Endodermal cell (in vitro differentiated cells): ENCODE measurements at regions not wholly inside any gene's neighbourhood (a gene's known extent, or its start where the extent isn't known, plus 50 kb on each side); places are given as distances from the start of the nearest gene placed in this dataset.

Experiments
- DNase-seq: peaks from one replicate; pipeline ENCODE4 v3.0.0-alpha.2; 2017
- H3K27ac ChIP-seq: 2 replicates; pipeline ENCODE4 v1.5.1; 2013; ENCODE audit warnings: mild to moderate bottlenecking, low read depth, low read length, moderate library complexity
- H3K27me3 ChIP-seq: 2 replicates; pipeline ENCODE4 v1.6.1; 2013; ENCODE audit warnings: mild to moderate bottlenecking, low read length, moderate library complexity; ENCODE audit not compliant: insufficient read depth, control insufficient read depth, poor library complexity, severe bottlenecking
- H3K36me3 ChIP-seq: 2 replicates; pipeline ENCODE4 v1.7.0; 2013; ENCODE audit warnings: mild to moderate bottlenecking, low read length, moderate library complexity; ENCODE audit not compliant: control insufficient read depth, insufficient read depth
- H3K4me1 ChIP-seq: one replicate; pipeline ENCODE4 v1.7.0; 2013; ENCODE audit warnings: low read length; ENCODE audit not compliant: control insufficient read depth, insufficient read depth
- H3K4me3 ChIP-seq: 2 replicates; pipeline ENCODE4 v1.5.1; 2013; ENCODE audit warnings: mild to moderate bottlenecking, low read length, moderate library complexity
- H3K9ac ChIP-seq: 2 replicates; pipeline ENCODE4 v1.6.1; 2013; ENCODE audit warnings: mild to moderate bottlenecking, low read length, moderate library complexity; ENCODE audit not compliant: poor library complexity, severe bottlenecking; ENCODE audit errors: extremely low read depth
- H3K9me3 ChIP-seq: 2 replicates; pipeline ENCODE4 v1.6.1; 2013; ENCODE audit warnings: mild to moderate bottlenecking, low read length, moderate library complexity; ENCODE audit not compliant: control insufficient read depth
- H3K27ac Mint-ChIP-seq: 2 replicates; pipeline ENCODE4 v1.8.0; 2020; ENCODE audit warnings: mixed read lengths
- H3K27me3 Mint-ChIP-seq: 2 replicates; pipeline ENCODE4 v1.8.0; 2021; ENCODE audit warnings: mild to moderate bottlenecking, mixed read lengths; ENCODE audit not compliant: insufficient read depth
- H3K36me3 Mint-ChIP-seq: 2 replicates; pipeline ENCODE4 v1.8.0; 2020; ENCODE audit warnings: low read depth, mixed read lengths
- H3K4me1 Mint-ChIP-seq: 2 replicates; pipeline ENCODE4 v1.8.0; 2020; ENCODE audit warnings: mixed read lengths
- H3K4me3 Mint-ChIP-seq: 2 replicates; pipeline ENCODE4 v1.8.0; 2020; ENCODE audit warnings: mild to moderate bottlenecking, moderate library complexity, mixed read lengths
- H3K9me3 Mint-ChIP-seq: 2 replicates; pipeline ENCODE4 v1.8.0; 2020; ENCODE audit warnings: mild to moderate bottlenecking, mixed read lengths
- WGBS, 2 experiments: methylation state at CpG; one replicate each; pipeline versions ENCODE4 v1.1.5 to v1.1.7; 2013; ENCODE audit warnings: missing lambda C conversion rate in 2 of 2, mixed read lengths in 1 of 2; ENCODE audit not compliant: insufficient coverage in 1 of 2, insufficient read length in 1 of 2; 5-methylcytosine and 5-hydroxymethylcytosine counted together
- TF ChIP-seq, protein P1 (sequence below): fragments of 200-600 bp; sonication (generic); conservative IDR thresholded peaks from 2 replicates; pipeline ENCODE4 v1.5.0; 2021; ENCODE audit warnings: antibody characterized with exemption, mild to moderate bottlenecking

DNA sequence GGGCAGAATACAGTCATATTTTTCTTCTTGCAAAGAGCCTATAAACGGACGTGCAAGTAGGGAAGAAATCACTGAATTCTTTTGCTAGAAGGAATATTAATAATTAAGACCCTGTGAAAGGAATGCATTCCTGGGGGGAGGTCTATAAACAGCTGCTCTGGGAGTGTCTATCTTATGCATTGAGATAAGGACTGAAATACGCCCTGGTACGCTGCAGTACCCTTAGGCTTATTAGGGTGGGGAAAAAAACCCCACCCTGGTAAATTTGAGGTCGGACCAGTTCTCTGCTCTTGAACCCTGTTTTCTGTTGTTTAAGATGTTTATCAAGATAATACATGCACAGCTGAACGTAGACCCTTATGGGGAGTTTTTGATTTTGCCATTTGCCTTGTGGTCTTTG, 100.0 kb upstream of the KBTBD8 start:
- no peak overlapping the region for H3K27ac Mint-ChIP-seq
- Histone ChIP-seq H3K9ac (no peak overlapping the region), H3K9me3 (peaks cover 37% of the 10 kb centered on the region), H3K27me3 (no peaks in the 10 kb centered on the region), H3K4me1 (no peaks in the 10 kb centered on the region), H3K36me3 (no peaks in the 10 kb centered on the region), H3K27ac (no peak overlapping the region), H3K4me3 (no peak overlapping the region)
- no peak for DNase-seq
- H3K4me3 Mint-ChIP-seq, result no peak overlapping the region
- H3K36me3 Mint-ChIP-seq, result no peaks in the 10 kb centered on the region
- no peaks in the 10 kb centered on the region for H3K4me1 Mint-ChIP-seq
- no peaks in the 10 kb centered on the region for H3K27me3 Mint-ChIP-seq
- peaks cover 63% of the 10 kb centered on the region for H3K9me3 Mint-ChIP-seq
- whole genome bisulfite sequencing, 2 experiments, result 70 to 92% methylated on average over 2 to 6 of the region's 6 CpGs
- TF ChIP-seq, protein P1, sequence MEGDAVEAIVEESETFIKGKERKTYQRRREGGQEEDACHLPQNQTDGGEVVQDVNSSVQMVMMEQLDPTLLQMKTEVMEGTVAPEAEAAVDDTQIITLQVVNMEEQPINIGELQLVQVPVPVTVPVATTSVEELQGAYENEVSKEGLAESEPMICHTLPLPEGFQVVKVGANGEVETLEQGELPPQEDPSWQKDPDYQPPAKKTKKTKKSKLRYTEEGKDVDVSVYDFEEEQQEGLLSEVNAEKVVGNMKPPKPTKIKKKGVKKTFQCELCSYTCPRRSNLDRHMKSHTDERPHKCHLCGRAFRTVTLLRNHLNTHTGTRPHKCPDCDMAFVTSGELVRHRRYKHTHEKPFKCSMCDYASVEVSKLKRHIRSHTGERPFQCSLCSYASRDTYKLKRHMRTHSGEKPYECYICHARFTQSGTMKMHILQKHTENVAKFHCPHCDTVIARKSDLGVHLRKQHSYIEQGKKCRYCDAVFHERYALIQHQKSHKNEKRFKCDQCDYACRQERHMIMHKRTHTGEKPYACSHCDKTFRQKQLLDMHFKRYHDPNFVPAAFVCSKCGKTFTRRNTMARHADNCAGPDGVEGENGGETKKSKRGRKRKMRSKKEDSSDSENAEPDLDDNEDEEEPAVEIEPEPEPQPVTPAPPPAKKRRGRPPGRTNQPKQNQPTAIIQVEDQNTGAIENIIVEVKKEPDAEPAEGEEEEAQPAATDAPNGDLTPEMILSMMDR, result no peak

DNA sequence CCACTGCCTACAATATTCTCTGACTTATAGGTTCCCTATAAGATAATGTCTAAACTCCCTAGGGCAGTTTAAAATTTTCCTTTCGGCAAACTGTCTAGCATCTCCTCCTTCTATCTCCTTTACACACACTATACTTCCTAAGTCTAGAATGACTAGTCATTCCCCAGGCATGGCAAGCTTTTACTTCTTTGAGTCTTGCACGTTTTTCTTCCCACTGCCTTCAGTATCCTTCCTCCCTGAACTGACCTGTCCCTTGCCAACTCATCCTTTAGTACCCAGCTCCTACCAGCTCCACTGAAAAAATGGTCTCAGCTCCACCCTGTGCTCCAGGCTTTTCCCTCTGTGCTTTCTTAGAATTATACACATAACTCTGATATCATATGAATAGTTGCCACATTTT, 93.8 kb upstream of the KBTBD8 start:
- no peak overlapping the region for H3K27ac Mint-ChIP-seq
- TF ChIP-seq, protein P1, result no peak

DNA sequence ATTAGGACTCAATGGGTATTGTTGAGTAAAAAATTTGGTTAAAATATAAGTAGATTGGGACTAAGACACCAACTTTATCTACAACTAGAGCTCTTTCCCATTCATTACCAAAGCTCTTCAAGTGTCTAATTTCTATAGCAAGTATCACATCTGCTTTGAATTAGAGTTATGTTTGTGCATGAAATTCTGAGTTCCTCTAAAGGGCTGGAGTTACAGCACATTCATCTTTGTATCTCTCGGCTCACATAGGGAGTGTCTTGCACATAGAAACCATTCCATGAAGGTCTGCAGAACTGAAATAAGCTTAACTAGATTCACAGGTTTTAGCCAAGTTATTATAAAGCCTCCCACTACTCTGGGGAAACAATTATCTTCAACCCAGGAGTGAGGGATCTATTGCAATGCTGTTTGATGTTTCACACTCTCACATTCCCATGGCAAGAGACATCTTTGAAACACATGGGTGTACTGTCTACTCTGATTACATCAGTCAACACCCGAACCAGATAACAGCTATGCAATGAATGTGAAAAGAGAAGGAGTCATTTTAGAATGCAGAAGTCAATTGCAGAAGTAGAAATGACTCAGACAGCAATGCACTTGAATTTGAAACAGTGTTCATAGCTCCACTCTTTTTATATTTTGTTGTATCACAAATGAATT, 93.1 kb upstream of the KBTBD8 start:
- H3K9ac ChIP-seq, result no peak overlapping the region
- H3K4me1 ChIP-seq, result no peaks in the 10 kb centered on the region
- no peak overlapping the region for H3K4me3 Mint-ChIP-seq
- TF ChIP-seq, protein P1, result no peak
- no peaks in the 10 kb centered on the region for H3K36me3 ChIP-seq
- peaks cover 18% of the 10 kb centered on the region for H3K9me3 Mint-ChIP-seq
- no peaks in the 10 kb centered on the region for H3K4me1 Mint-ChIP-seq
- H3K36me3 Mint-ChIP-seq, result no peaks in the 10 kb centered on the region
- no peak overlapping the region for H3K27ac Mint-ChIP-seq
- 83 to 91% methylated on average over 2 of the region's 2 CpGs for WGBS, 2 experiments
- H3K9me3 ChIP-seq, result peaks cover 13% of the 10 kb centered on the region
- H3K27me3 Mint-ChIP-seq, result no peaks in the 10 kb centered on the region
- no peaks in the 10 kb centered on the region for H3K27me3 ChIP-seq
- H3K4me3 ChIP-seq, result no peak overlapping the region
- no peak overlapping the region for H3K27ac ChIP-seq
- DNase-seq, result no peak

More for the DNA sequence above, 93.8 kb upstream of the KBTBD8 start:
- no peaks in the 10 kb centered on the region for H3K27me3 ChIP-seq
- Mint-ChIP-seq H3K4me1 (no peaks in the 10 kb centered on the region), H3K36me3 (no peaks in the 10 kb centered on the region), H3K9me3 (peaks cover 24% of the 10 kb centered on the region), H3K27me3 (no peaks in the 10 kb centered on the region), H3K4me3 (no peak overlapping the region)
- H3K4me3 ChIP-seq, result no peak overlapping the region
- WGBS, 2 experiments, result 77 to 80% methylated on average over 2 of the region's 2 CpGs
- no peaks in the 10 kb centered on the region for H3K4me1 ChIP-seq
- no peak for DNase-seq
- no peaks in the 10 kb centered on the region for H3K36me3 ChIP-seq
- peaks cover 19% of the 10 kb centered on the region for H3K9me3 ChIP-seq
- no peak overlapping the region for H3K27ac ChIP-seq
- no peak overlapping the region for H3K9ac ChIP-seq
